ENCODE measurements at regions not wholly inside any gene's neighbourhood (a gene's known extent, or its start where the extent isn't known, plus 50 kb on each side); places are given as distances from the start of the nearest gene placed in this dataset.

DNA sequence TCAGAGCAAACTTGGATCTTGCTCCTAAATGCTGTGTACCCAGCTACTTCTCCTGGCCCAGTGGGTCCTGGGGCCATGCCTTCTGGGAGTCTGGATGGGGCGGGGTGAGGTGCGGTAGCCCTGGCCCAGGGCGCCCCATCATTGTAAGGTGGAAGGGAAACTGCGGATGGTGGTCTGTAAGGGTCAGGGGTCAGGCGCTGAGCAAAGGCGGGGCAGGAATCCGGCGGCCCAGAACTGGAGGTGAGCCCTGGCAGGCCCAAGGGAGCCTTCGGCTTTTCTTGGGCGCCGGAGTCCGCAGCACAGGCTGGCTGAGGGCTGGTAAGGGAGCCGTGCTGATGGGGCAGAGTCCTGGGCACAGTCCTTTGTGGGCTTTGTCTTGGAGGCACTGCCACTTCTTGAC, 66.5 kb upstream of the CTBP2 start:
- intact Hi-C loops (cut with micrococcal nuclease) = no loop called here
- POLR2A ChIA-PET = no interaction called here

More for the DNA sequence above, 66.5 kb upstream of the CTBP2 start:
- Histone ChIP-seq H3K36me3 (ENCODE audit: control insufficient read depth in 2 of 2, extremely low read depth in 1 of 2, insufficient read depth in 2 of 2, low read length in 2 of 2) (no peaks in the 10 kb centered on the region), H3K4me1 (ENCODE audit: control insufficient read depth, extremely low read depth, insufficient read depth, low read length) (no peaks in the 10 kb centered on the region), H2AFZ (ENCODE audit: low read depth, low read length) (no peak overlapping the region), H3K4me2 (ENCODE audit: insufficient read depth, low read length) (no peak overlapping the region), H3K79me2 (ENCODE audit: control insufficient read depth, insufficient read depth, low read length) (no peaks in the 10 kb centered on the region), H4K20me1 (replicated peaks; ENCODE audit: control insufficient read depth, extremely low read depth, insufficient read depth, low read length) (no peaks in the 10 kb centered on the region), H3K9me3 (replicated peaks; ENCODE audit: control insufficient read depth, insufficient read depth, low read length) (no peaks in the 10 kb centered on the region), H3K4me3 (replicated peaks in 1 of 3; ENCODE audit: insufficient read depth in 1 of 3, low read depth in 1 of 3, low read length in 3 of 3) (no peak overlapping the region), H3K27me3 (ENCODE audit: control insufficient read depth in 2 of 2, insufficient read depth in 2 of 2, low read length in 2 of 2) (no peaks in the 10 kb centered on the region), H3K27ac (ENCODE audit: insufficient read depth, low read depth, low read length) (no peak overlapping the region), H3K9ac (replicated peaks; ENCODE audit: extremely low read depth, insufficient read depth, low read length) (no peak overlapping the region), H3K9me1 (replicated peaks; ENCODE audit: control insufficient read depth, extremely low read depth, insufficient read depth, low read length) (no peaks in the 10 kb centered on the region)
- no peak for DNase-seq (ENCODE audit: low read depth, low spot score)
- dilution Hi-C loops (cut with MboI; ENCODE audit: extremely low pct_ligation_motif_present, low sequenced_read_pairs) = no loop called here
- BruUV-seq (replicated peaks) = no TSS peak
- no peak for TF ChIP-seq EZH2 (IDR thresholded peaks at IDR 0.05; ENCODE audit: borderline replicate concordance, low read depth, low read length, severe bottlenecking)
- no peak for TF ChIP-seq FOS (IDR thresholded peaks at IDR 0.05; ENCODE audit: borderline replicate concordance, insufficient read depth, low read length)
- no peak for TF ChIP-seq MYC (IDR thresholded peaks at IDR 0.05; ENCODE audit: low read depth, low read length)
- no peak for TF ChIP-seq GATA2 (IDR thresholded peaks at IDR 0.05; ENCODE audit: insufficient read depth, insufficient read length, low read depth, low read length)
- TF ChIP-seq JUN (IDR thresholded peaks at IDR 0.05; ENCODE audit: borderline replicate concordance, insufficient read depth, insufficient read length, low read depth) = no peak
- no peak for TF ChIP-seq POLR2A (IDR thresholded peaks at IDR 0.05; ENCODE audit: low read depth, low read length)
- TF ChIP-seq, protein P1, sequence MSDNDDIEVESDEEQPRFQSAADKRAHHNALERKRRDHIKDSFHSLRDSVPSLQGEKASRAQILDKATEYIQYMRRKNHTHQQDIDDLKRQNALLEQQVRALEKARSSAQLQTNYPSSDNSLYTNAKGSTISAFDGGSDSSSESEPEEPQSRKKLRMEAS (IDR thresholded peaks at IDR 0.05; ENCODE audit: insufficient read depth, insufficient read length) = no peak
- TF ChIP-seq, protein P2, sequence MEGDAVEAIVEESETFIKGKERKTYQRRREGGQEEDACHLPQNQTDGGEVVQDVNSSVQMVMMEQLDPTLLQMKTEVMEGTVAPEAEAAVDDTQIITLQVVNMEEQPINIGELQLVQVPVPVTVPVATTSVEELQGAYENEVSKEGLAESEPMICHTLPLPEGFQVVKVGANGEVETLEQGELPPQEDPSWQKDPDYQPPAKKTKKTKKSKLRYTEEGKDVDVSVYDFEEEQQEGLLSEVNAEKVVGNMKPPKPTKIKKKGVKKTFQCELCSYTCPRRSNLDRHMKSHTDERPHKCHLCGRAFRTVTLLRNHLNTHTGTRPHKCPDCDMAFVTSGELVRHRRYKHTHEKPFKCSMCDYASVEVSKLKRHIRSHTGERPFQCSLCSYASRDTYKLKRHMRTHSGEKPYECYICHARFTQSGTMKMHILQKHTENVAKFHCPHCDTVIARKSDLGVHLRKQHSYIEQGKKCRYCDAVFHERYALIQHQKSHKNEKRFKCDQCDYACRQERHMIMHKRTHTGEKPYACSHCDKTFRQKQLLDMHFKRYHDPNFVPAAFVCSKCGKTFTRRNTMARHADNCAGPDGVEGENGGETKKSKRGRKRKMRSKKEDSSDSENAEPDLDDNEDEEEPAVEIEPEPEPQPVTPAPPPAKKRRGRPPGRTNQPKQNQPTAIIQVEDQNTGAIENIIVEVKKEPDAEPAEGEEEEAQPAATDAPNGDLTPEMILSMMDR (IDR thresholded peaks at IDR 0.05; ENCODE audit: extremely low read depth in 1 of 2, insufficient read depth in 1 of 2, low read depth in 1 of 2, low read length in 2 of 2) = no peak
- no peak for TF ChIP-seq POLR2AphosphoS5 (IDR thresholded peaks at IDR 0.05; ENCODE audit: insufficient read depth, low read depth, low read length)
- CTCF ChIA-PET = no interaction called here
- no peak for FAIRE-seq
